PC-9 (cell line): ENCODE measurements at regions not wholly inside any gene's neighbourhood (a gene's known extent, or its start where the extent isn't known, plus 50 kb on each side); places are given as distances from the start of the nearest gene placed in this dataset.

Experiments used
- BruUV-seq: library from RNA; stranded (reverse); fragments of 400-500 nt; replicated peaks from 2 replicates; lab custom pipeline; 2021; lab: Mats Ljungman, UMichigan
- CTCF ChIA-PET: fragments of 300-600 bp; sonication (Branson Sonifier 250); formaldehyde crosslinking; loops from one replicate; lab custom pipeline; 2022; ENCODE audit warnings: antibody characterized with exemption; lab: Charles Lee
- POLR2A ChIA-PET: fragments of 300-600 bp; sonication (Branson Sonifier 250); formaldehyde crosslinking; loops from one replicate; lab custom pipeline; 2022; ENCODE audit warnings: antibody characterized with exemption; ENCODE audit not compliant: unreplicated experiment; lab: Charles Lee
- DNase-seq, 2 experiments: peaks; one replicate each; pipeline versions ENCODE4 v3.0.0 to v3.0.0-alpha.2; 2015 to 2022; ENCODE audit warnings: mixed read lengths in 1 of 2
- H2AFZ ChIP-seq: fragments of 200-600 bp; sonication (generic); 2 replicates; pipeline ENCODE4 v1.8.1; 2017; ENCODE audit warnings: antibody characterized with exemption
- H3F3A ChIP-seq: fragments of 200-600 bp; sonication (generic); 2 replicates; pipeline ENCODE4 v1.8.1; 2017; ENCODE audit warnings: antibody characterized with exemption, mild to moderate bottlenecking, low read depth; ENCODE audit not compliant: insufficient read depth
- H3K27ac ChIP-seq: fragments of 200-600 bp; sonication (generic); 2 replicates; pipeline ENCODE4 v1.6.1; 2016; ENCODE audit warnings: mixed run types
- H3K27me3 ChIP-seq: fragments of 200-600 bp; sonication (generic); 2 replicates; pipeline ENCODE4 v1.6.1; 2016; ENCODE audit warnings: low read depth, mixed run types; ENCODE audit not compliant: insufficient read depth
- H3K36me3 ChIP-seq: fragments of 200-600 bp; sonication (generic); 2 replicates; pipeline ENCODE4 v1.6.1; 2016; ENCODE audit warnings: low read depth, mixed run types
- H3K4me1 ChIP-seq: fragments of 200-600 bp; sonication (generic); replicated peaks from 2 replicates; pipeline ENCODE4 v1.6.1; 2016; ENCODE audit warnings: mixed run types; ENCODE audit not compliant: insufficient read depth
- H3K4me2 ChIP-seq: fragments of 200-600 bp; sonication (generic); 2 replicates; pipeline ENCODE4 v1.6.1; 2017; ENCODE audit warnings: mixed run types
- H3K4me3 ChIP-seq: fragments of 200-600 bp; sonication (generic); 2 replicates; pipeline ENCODE4 v1.6.1; 2016; ENCODE audit warnings: mixed run types
- H3K79me2 ChIP-seq: fragments of 200-600 bp; sonication (generic); 2 replicates; pipeline ENCODE4 v1.6.1; 2017; ENCODE audit warnings: low read depth, mixed run types
- H3K9me2 ChIP-seq: fragments of 200-600 bp; sonication (generic); 2 replicates; pipeline ENCODE4 v1.8.1; 2017; ENCODE audit warnings: mild to moderate bottlenecking; ENCODE audit not compliant: insufficient read depth
- H3K9me3 ChIP-seq: fragments of 200-600 bp; sonication (generic); 2 replicates; pipeline ENCODE4 v1.8.1; 2016; ENCODE audit warnings: low read depth; ENCODE audit not compliant: insufficient read depth
- H4K20me1 ChIP-seq: fragments of 200-600 bp; sonication (generic); 2 replicates; pipeline ENCODE4 v1.8.1; 2017; ENCODE audit not compliant: insufficient read depth
- EZH2 ChIP-seq: fragments of 200-600 bp; sonication (generic); IDR thresholded peaks from 2 replicates; pipeline ENCODE4 v1.8.0; 2017; ENCODE audit warnings: antibody characterized with exemption, low read depth
- intact Hi-C: fragments of 100-400 bp; cut with micrococcal nuclease; formaldehyde crosslinking; loops from one replicate; pipeline ENCODE4 v1.10.0; 2022; ENCODE audit not compliant: unreplicated experiment
- TF ChIP-seq, protein P1 (sequence below): fragments of 200-600 bp; sonication (generic); conservative IDR thresholded peaks from 2 replicates; pipeline ENCODE4 v1.6.1; 2017; ENCODE audit warnings: mixed run types, antibody characterized with exemption, mild to moderate bottlenecking, moderate library complexity

DNA sequence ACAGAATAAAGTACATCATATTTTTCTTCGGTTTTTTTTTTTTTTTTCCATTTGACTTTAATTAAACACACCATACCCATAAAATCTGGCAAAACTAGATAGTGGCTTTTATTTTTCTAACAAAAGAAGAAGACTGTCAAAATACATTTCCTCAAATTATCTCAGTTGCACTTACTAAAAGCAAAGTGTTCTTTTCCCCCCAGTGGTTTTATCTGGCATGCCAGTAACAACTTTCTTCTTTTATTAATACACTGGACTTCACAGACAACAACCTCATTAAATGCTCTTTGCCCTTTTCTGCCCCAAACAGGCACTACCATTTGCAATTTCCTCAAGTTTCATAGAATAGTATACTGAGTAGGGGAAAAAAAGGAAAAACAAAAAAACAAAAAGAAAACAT, 1792.3 kb downstream of the EFNA5 start:
- no peaks in the 10 kb centered on the region for H4K20me1 ChIP-seq
- BruUV-seq, result no TSS peak

GRCh38 chr5:105877592-105877991, 1793.1 kb downstream of the EFNA5 start:
- Histone ChIP-seq H3K9me2 (no peaks in the 10 kb centered on the region), H3F3A (no peaks in the 10 kb centered on the region), H3K36me3 (no peaks in the 10 kb centered on the region), H2AFZ (no peak overlapping the region), H3K9me3 (0 out of 2 replicates have a peak, but pooled peaks cover 3% of the 10 kb centered on the region), H3K4me1 (peaks cover 2% of the 10 kb centered on the region; the same call in 1 of the 2 replicates), H3K27me3 (no peaks in the 10 kb centered on the region), H3K27ac (no peak overlapping the region), H3K79me2 (no peaks in the 10 kb centered on the region), H3K4me2 (no peak overlapping the region), H4K20me1 (no peaks in the 10 kb centered on the region), H3K4me3 (no peak overlapping the region)
- POLR2A ChIA-PET, result no interaction called here
- DNase-seq, result no peak
- CTCF ChIA-PET, result no interaction called here
- intact Hi-C loops, result no loop called here
- BruUV-seq, result no TSS peak
- no peak for TF ChIP-seq EZH2
- TF ChIP-seq, protein P1, sequence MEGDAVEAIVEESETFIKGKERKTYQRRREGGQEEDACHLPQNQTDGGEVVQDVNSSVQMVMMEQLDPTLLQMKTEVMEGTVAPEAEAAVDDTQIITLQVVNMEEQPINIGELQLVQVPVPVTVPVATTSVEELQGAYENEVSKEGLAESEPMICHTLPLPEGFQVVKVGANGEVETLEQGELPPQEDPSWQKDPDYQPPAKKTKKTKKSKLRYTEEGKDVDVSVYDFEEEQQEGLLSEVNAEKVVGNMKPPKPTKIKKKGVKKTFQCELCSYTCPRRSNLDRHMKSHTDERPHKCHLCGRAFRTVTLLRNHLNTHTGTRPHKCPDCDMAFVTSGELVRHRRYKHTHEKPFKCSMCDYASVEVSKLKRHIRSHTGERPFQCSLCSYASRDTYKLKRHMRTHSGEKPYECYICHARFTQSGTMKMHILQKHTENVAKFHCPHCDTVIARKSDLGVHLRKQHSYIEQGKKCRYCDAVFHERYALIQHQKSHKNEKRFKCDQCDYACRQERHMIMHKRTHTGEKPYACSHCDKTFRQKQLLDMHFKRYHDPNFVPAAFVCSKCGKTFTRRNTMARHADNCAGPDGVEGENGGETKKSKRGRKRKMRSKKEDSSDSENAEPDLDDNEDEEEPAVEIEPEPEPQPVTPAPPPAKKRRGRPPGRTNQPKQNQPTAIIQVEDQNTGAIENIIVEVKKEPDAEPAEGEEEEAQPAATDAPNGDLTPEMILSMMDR, result no peak

More for the DNA sequence above, 1792.3 kb downstream of the EFNA5 start:
- peaks cover 6% of the 10 kb centered on the region for H3K4me1 ChIP-seq
- H3F3A ChIP-seq, result no peaks in the 10 kb centered on the region
- no peaks in the 10 kb centered on the region for H3K27me3 ChIP-seq
- H3K9me2 ChIP-seq, result no peaks in the 10 kb centered on the region
- H3K27ac ChIP-seq, result no peak overlapping the region
- no peaks in the 10 kb centered on the region for H3K36me3 ChIP-seq
- intact Hi-C loops, result no loop called here
- no peak for TF ChIP-seq EZH2
- TF ChIP-seq, protein P1, result no peak
- no peaks in the 10 kb centered on the region for H3K9me3 ChIP-seq
- ChIA-PET POLR2A (no interaction called here), CTCF (no interaction called here)
- no peak overlapping the region for H2AFZ ChIP-seq
- no peak for DNase-seq
- H3K4me3 ChIP-seq, result no peak overlapping the region
- H3K79me2 ChIP-seq, result no peaks in the 10 kb centered on the region
- no peak overlapping the region for H3K4me2 ChIP-seq

- POLR2A ChIA-PET, result no interaction called here
- Histone ChIP-seq H3K27ac (no peak overlapping the region), H3K4me1 (no peaks in the 10 kb centered on the region), H3K9me3 (0 out of 2 replicates have a peak, but pooled peaks cover 3% of the 10 kb centered on the region), H3K36me3 (no peaks in the 10 kb centered on the region), H3K79me2 (no peaks in the 10 kb centered on the region), H3K4me2 (no peak overlapping the region), H3F3A (no peaks in the 10 kb centered on the region), H3K9me2 (no peaks in the 10 kb centered on the region), H3K27me3 (no peaks in the 10 kb centered on the region), H4K20me1 (no peaks in the 10 kb centered on the region), H3K4me3 (no peak overlapping the region), H2AFZ (no peak overlapping the region)
- no peak for DNase-seq
- CTCF ChIA-PET, result no interaction called here
- BruUV-seq, result no TSS peak
- intact Hi-C loops, result no loop called here
- TF ChIP-seq EZH2, result no peak
- TF ChIP-seq, protein P1, result no peak
Observed at GRCh38 chr5:105874316-105874715, 1796.4 kb downstream of the EFNA5 start.
